Fibroblast of lung (primary cell): ENCODE measurements at regions not wholly inside any gene's neighbourhood (a gene's known extent, or its start where the extent isn't known, plus 50 kb on each side); places are given as distances from the start of the nearest gene placed in this dataset.

Source experiments
- CTCF ChIP-seq, 2 donors: IDR thresholded peaks in 1 of 2; conservative IDR thresholded peaks in 1 of 2; 1 replicate in 1 of 2; 2 replicates in 1 of 2; pipeline ENCODE4 v1.5.1; 2011 to 2012; ENCODE audit warnings: low read length in 2 of 2, control low read depth in 1 of 2, inconsistent platforms in 1 of 2, low read depth in 1 of 2, mild to moderate bottlenecking in 1 of 2
- EZH2 ChIP-seq: IDR thresholded peaks from 2 replicates; pipeline ENCODE4 v1.5.1; 2012; ENCODE audit warnings: low read length, control low read depth, mild to moderate bottlenecking; ENCODE audit errors: missing control alignments

GRCh38 chr9:21542787-21543186, 60.7 kb upstream of the IFNE start:
- TF ChIP-seq CTCF (conservative IDR thresholded peaks at IDR 0.05 in 1 of 2, IDR thresholded peaks at IDR 0.05 in 1 of 2; ENCODE audit: low read depth in 1 of 2, low read length in 2 of 2) (no peak), EZH2 (no peak)
